WTC11 (cell line): ENCODE measurements at regions not wholly inside any gene's neighbourhood (a gene's known extent, or its start where the extent isn't known, plus 50 kb on each side); places are given as distances from the start of the nearest gene placed in this dataset.

Experiments
- CTCF ChIP-seq: fragments of 200-600 bp; IDR thresholded peaks from 2 replicates; pipeline ENCODE4 v1.8.0; 2022; ENCODE audit warnings: antibody characterized with exemption
- JUN ChIP-seq: sonication (generic); formaldehyde crosslinking; IDR thresholded peaks from 2 replicates; pipeline ENCODE4 v1.8.0; 2023; ENCODE audit warnings: mild to moderate bottlenecking, missing genetic modification reagents
- SMAD4 ChIP-seq: sonication (generic); formaldehyde crosslinking; IDR thresholded peaks from 2 replicates; pipeline ENCODE4 v1.8.0; 2022; ENCODE audit warnings: mild to moderate bottlenecking, missing genetic modification reagents
- ZNF121 ChIP-seq: sonication (generic); formaldehyde crosslinking; IDR thresholded peaks from 2 replicates; pipeline ENCODE4 v1.8.0; 2023; ENCODE audit warnings: missing genetic modification reagents
- ZNF396 ChIP-seq: fragments of 250-450 bp; sonication (Bioruptor Pico); IDR thresholded peaks from 2 replicates; pipeline ENCODE4 v1.8.0; 2021; ENCODE audit warnings: mild to moderate bottlenecking, moderate library complexity, borderline replicate concordance

GRCh38 chr3:31196881-31197364 is 302.5 kb upstream of the GADL1 start:
- no peak for TF ChIP-seq SMAD4 (CRISPR knock-in tag)
- TF ChIP-seq JUN (CRISPR knock-in tag), result no peak
- no peak for TF ChIP-seq CTCF
- no peak for TF ChIP-seq ZNF121 (CRISPR knock-in tag)
- TF ChIP-seq ZNF396 (CRISPR knock-in tag), result no peak
